ENCODE measurements at regions not wholly inside any gene's neighbourhood (a gene's known extent, or its start where the extent isn't known, plus 50 kb on each side); places are given as distances from the start of the nearest gene placed in this dataset.

DNA sequence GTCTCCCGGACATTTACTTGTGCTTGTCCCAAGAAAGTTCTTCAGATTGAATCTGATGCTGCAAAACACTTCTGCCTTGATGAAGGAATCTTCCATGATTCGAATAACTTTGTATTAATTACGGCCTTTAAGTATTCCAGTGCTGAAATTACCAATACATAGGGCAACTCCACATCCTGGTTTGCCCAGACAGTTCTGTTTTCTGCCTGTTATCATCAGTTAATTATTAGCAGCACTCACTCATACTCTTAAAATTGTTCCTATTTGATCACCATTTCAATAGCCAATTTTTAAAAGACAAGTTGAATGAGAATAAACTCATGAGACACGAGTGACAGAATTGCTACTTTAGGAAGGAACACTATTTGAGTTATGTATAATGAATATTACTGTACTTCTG lies 620.7 kb upstream of the ZEB2 start:
- BruUV-seq (replicated peaks), result no TSS peak
- no peaks in the 10 kb centered on the region for H3K79me2 ChIP-seq (ENCODE audit: low read length)
- ChIA-PET CTCF (no interaction called here), POLR2A (ENCODE audit: unreplicated experiment) (no interaction called here)
- TF ChIP-seq EZH2phosphoT487 (IDR thresholded peaks at IDR 0.05; ENCODE audit: borderline replicate concordance, low read length) (no peak), EZH2 (IDR thresholded peaks at IDR 0.05; ENCODE audit: low read length, unreplicated experiment) (no peak)
- TF ChIP-seq, protein P1, sequence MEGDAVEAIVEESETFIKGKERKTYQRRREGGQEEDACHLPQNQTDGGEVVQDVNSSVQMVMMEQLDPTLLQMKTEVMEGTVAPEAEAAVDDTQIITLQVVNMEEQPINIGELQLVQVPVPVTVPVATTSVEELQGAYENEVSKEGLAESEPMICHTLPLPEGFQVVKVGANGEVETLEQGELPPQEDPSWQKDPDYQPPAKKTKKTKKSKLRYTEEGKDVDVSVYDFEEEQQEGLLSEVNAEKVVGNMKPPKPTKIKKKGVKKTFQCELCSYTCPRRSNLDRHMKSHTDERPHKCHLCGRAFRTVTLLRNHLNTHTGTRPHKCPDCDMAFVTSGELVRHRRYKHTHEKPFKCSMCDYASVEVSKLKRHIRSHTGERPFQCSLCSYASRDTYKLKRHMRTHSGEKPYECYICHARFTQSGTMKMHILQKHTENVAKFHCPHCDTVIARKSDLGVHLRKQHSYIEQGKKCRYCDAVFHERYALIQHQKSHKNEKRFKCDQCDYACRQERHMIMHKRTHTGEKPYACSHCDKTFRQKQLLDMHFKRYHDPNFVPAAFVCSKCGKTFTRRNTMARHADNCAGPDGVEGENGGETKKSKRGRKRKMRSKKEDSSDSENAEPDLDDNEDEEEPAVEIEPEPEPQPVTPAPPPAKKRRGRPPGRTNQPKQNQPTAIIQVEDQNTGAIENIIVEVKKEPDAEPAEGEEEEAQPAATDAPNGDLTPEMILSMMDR (conservative IDR thresholded peaks at IDR 0.05; ENCODE audit: low read depth, low read length), result no peak
- H2AFZ ChIP-seq (ENCODE audit: low read length), result no peak overlapping the region
- no peaks in the 10 kb centered on the region for H3K4me1 ChIP-seq (ENCODE audit: insufficient read depth, low read length)
- H3K27me3 ChIP-seq (ENCODE audit: low read length), result no peaks in the 10 kb centered on the region
- no peaks in the 10 kb centered on the region for H3K36me3 ChIP-seq (ENCODE audit: low read depth, low read length)
- DNase-seq, result no peak
- no peaks in the 10 kb centered on the region for H3K9me3 ChIP-seq (ENCODE audit: low read length)
- H3F3A ChIP-seq (ENCODE audit: low read length, unreplicated experiment), result no peaks in the 10 kb centered on the region
- H4K20me1 ChIP-seq (ENCODE audit: low read length), result no peaks in the 10 kb centered on the region
- no peak overlapping the region for H3K4me3 ChIP-seq (ENCODE audit: low read length)
- ATAC-seq, result no peak
- no peak overlapping the region for H3K9ac ChIP-seq (ENCODE audit: low read length)
- H3K4me2 ChIP-seq (ENCODE audit: low read length), result no peak overlapping the region
- no peak overlapping the region for H3K27ac ChIP-seq (ENCODE audit: low read length)
- intact Hi-C loops (cut with micrococcal nuclease), result no loop called here
- no peaks in the 10 kb centered on the region for H3K9me2 ChIP-seq (replicated peaks; ENCODE audit: low read length)

DNA sequence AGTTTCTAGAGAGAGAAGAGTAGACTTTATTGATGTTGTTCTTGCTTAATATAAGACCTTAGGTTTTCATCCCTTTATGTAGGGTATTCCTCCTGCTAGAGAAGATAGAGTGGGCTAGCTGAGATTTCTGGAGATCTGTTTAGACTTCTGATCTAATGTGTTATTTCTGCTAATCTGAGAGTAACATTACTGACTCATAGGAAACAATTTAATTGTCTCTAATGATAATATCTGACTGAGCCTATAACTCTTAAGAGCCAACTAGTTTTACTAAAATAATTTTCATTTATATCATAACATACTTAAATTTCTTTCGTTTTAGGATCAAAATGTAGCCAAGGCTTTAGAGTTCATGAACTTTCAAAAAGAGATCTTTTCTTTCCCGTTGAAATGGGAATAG lies 618.7 kb upstream of the ZEB2 start:
- Histone ChIP-seq H3K9me2 (replicated peaks; ENCODE audit: low read length) (no peaks in the 10 kb centered on the region), H3K4me2 (ENCODE audit: low read length) (no peak overlapping the region), H3F3A (ENCODE audit: low read length, unreplicated experiment) (no peaks in the 10 kb centered on the region), H2AFZ (ENCODE audit: low read length) (no peak overlapping the region), H3K9ac (ENCODE audit: low read length) (no peak overlapping the region), H4K20me1 (ENCODE audit: low read length) (no peaks in the 10 kb centered on the region), H3K4me3 (ENCODE audit: low read length) (no peak overlapping the region), H3K27ac (ENCODE audit: low read length) (no peak overlapping the region), H3K79me2 (ENCODE audit: low read length) (no peaks in the 10 kb centered on the region), H3K36me3 (ENCODE audit: low read depth, low read length) (no peaks in the 10 kb centered on the region), H3K9me3 (ENCODE audit: low read length) (no peaks in the 10 kb centered on the region), H3K4me1 (ENCODE audit: insufficient read depth, low read length) (no peaks in the 10 kb centered on the region), H3K27me3 (ENCODE audit: low read length) (no peaks in the 10 kb centered on the region)
- intact Hi-C loops (cut with micrococcal nuclease), result no loop called here
- no TSS peak for BruUV-seq (replicated peaks)
- no peak for ATAC-seq
- POLR2A ChIA-PET (ENCODE audit: unreplicated experiment), result no interaction called here
- TF ChIP-seq EZH2 (IDR thresholded peaks at IDR 0.05; ENCODE audit: low read length, unreplicated experiment), result no peak
- no peak for TF ChIP-seq EZH2phosphoT487 (IDR thresholded peaks at IDR 0.05; ENCODE audit: borderline replicate concordance, low read length)
- TF ChIP-seq, protein P1 (conservative IDR thresholded peaks at IDR 0.05; ENCODE audit: low read depth, low read length), result no peak
- CTCF ChIA-PET, result no interaction called here
- no peak for DNase-seq

DNA sequence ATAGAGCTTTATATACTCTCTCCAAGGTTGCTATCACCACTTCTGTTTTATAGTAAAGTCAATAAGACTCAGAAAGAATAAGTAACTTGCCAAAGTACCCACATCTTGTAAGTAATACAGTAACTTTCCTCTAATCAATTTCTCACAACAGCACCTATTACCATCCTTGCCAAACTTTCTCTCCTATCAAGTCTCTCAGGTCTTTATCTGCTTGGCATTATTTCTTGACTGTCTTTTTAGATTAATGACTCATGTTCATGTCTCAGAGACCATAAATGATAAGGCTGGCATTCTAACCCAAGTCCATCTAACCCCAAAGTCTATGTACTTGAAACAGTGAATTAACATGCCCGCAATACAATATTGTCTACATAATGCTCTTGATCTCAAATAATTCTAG lies 618.0 kb upstream of the ZEB2 start:
- intact Hi-C loops (cut with micrococcal nuclease), result no loop called here
- Histone ChIP-seq H3K79me2 (ENCODE audit: low read length) (no peaks in the 10 kb centered on the region), H3K4me3 (ENCODE audit: low read length) (no peak overlapping the region), H3K36me3 (ENCODE audit: low read depth, low read length) (no peaks in the 10 kb centered on the region), H3K4me1 (ENCODE audit: insufficient read depth, low read length) (no peaks in the 10 kb centered on the region), H3K4me2 (ENCODE audit: low read length) (no peak overlapping the region), H2AFZ (ENCODE audit: low read length) (no peak overlapping the region), H3K27me3 (ENCODE audit: low read length) (no peaks in the 10 kb centered on the region), H3K9me2 (replicated peaks; ENCODE audit: low read length) (no peaks in the 10 kb centered on the region), H3K9ac (ENCODE audit: low read length) (no peak overlapping the region), H3K9me3 (ENCODE audit: low read length) (no peaks in the 10 kb centered on the region), H3F3A (ENCODE audit: low read length, unreplicated experiment) (no peaks in the 10 kb centered on the region), H4K20me1 (ENCODE audit: low read length) (no peaks in the 10 kb centered on the region), H3K27ac (ENCODE audit: low read length) (no peak overlapping the region)
- no TSS peak for BruUV-seq (replicated peaks)
- no peak for DNase-seq
- ChIA-PET CTCF (no interaction called here), POLR2A (ENCODE audit: unreplicated experiment) (no interaction called here)
- TF ChIP-seq EZH2phosphoT487 (IDR thresholded peaks at IDR 0.05; ENCODE audit: borderline replicate concordance, low read length), result no peak
- TF ChIP-seq, protein P1 (conservative IDR thresholded peaks at IDR 0.05; ENCODE audit: low read depth, low read length), result no peak
- TF ChIP-seq EZH2 (IDR thresholded peaks at IDR 0.05; ENCODE audit: low read length, unreplicated experiment), result no peak
- ATAC-seq, result no peak

Measured in PC-3 (cell line).